A204.1 (cell line): ENCODE measurements at regions not wholly inside any gene's neighbourhood (a gene's known extent, or its start where the extent isn't known, plus 50 kb on each side); places are given as distances from the start of the nearest gene placed in this dataset.
"Not testable (repeated sequence)": the region's sequence is repeated elsewhere in the genome, so short reads cannot be mapped to it uniquely, and the experiment has no call there.

Experiments
- FAIRE-seq: peaks from 2 replicates; lab custom pipeline; 2012; peaks lifted over from hg19 to GRCh38; lab: Jason Lieb, UNC

GRCh38 chr1:238912148-238912547, 474.2 kb upstream of the CHRM3 start:
- no peak for FAIRE-seq

GRCh38 chr1:238902752-238903151, 483.6 kb upstream of the CHRM3 start:
- FAIRE-seq: not testable (repeated sequence)

- FAIRE-seq: no peak
These were observed 486.0 kb upstream of the CHRM3 start for GRCh38 chr1:238900334-238900865.

- no peak for FAIRE-seq
These were observed 487.5 kb upstream of the CHRM3 start for GRCh38 chr1:238898856-238899255.

GRCh38 chr1:238895911-238896310, 490.5 kb upstream of the CHRM3 start:
- FAIRE-seq: no peak

- no peak for FAIRE-seq
These were observed 493.8 kb upstream of the CHRM3 start for GRCh38 chr1:238892612-238893011.

- no peak for FAIRE-seq
These were observed 524.9 kb upstream of the CHRM3 start for GRCh38 chr1:238861342-238862066.

- FAIRE-seq: no peak
These were observed 552.4 kb upstream of the CHRM3 start for GRCh38 chr1:238833919-238834318.

- FAIRE-seq: no peak
These were observed 554.3 kb upstream of the CHRM3 start for GRCh38 chr1:238832106-238832505.

GRCh38 chr1:238830036-238830611, 556.2 kb upstream of the CHRM3 start:
- FAIRE-seq: no peak

- FAIRE-seq: no peak
These were observed 559.5 kb upstream of the CHRM3 start for GRCh38 chr1:238826891-238827290.

- FAIRE-seq: no peak
These were observed 563.0 kb upstream of the CHRM3 start for GRCh38 chr1:238823416-238823815.

GRCh38 chr1:238811211-238811879, 575.0 kb upstream of the CHRM3 start:
- no peak for FAIRE-seq

- FAIRE-seq: no peak
These were observed 595.5 kb upstream of the CHRM3 start for GRCh38 chr1:238790882-238791281.

- no peak for FAIRE-seq
These were observed 596.3 kb upstream of the CHRM3 start for GRCh38 chr1:238789916-238790667.

- FAIRE-seq: no peak
These were observed 598.9 kb upstream of the CHRM3 start for GRCh38 chr1:238787471-238787870.

- no peak for FAIRE-seq
These were observed 602.7 kb upstream of the CHRM3 start for GRCh38 chr1:238783633-238784032.

- FAIRE-seq: no peak
These were observed 606.7 kb upstream of the CHRM3 start for GRCh38 chr1:238779716-238780115.

GRCh38 chr1:238778113-238778512, 608.3 kb upstream of the CHRM3 start:
- no peak for FAIRE-seq

- no peak for FAIRE-seq
These were observed 608.8 kb upstream of the CHRM3 start for GRCh38 chr1:238777551-238777950.

- FAIRE-seq: no peak
These were observed 610.2 kb upstream of the CHRM3 start for GRCh38 chr1:238776126-238776525.

- no peak for FAIRE-seq
These were observed 614.0 kb upstream of the CHRM3 start for GRCh38 chr1:238772322-238772721.

GRCh38 chr1:238767321-238767720, 619.0 kb upstream of the CHRM3 start:
- FAIRE-seq: no peak
